ENCODE measurements at regions not wholly inside any gene's neighbourhood (a gene's known extent, or its start where the extent isn't known, plus 50 kb on each side); places are given as distances from the start of the nearest gene placed in this dataset.

- TF ChIP-seq NFIC (IDR thresholded peaks at IDR 0.05) (no peak), TCF12 (IDR thresholded peaks at IDR 0.05; ENCODE audit: low read depth) (no peak), USF1 (IDR thresholded peaks at IDR 0.05) (no peak), FOXM1 (IDR thresholded peaks at IDR 0.05; ENCODE audit: borderline replicate concordance, low read depth) (no peak), RAD21 (IDR thresholded peaks at IDR 0.05; ENCODE audit: low read depth) (no peak), CEBPB (IDR thresholded peaks at IDR 0.05) (no peak), MAX (IDR thresholded peaks at IDR 0.05) (no peak), YY1 (IDR thresholded peaks at IDR 0.05; ENCODE audit: low read depth) (no peak), EGR1 (IDR thresholded peaks at IDR 0.05) (no peak), TAF1 (IDR thresholded peaks at IDR 0.05; ENCODE audit: low read depth) (no peak), TEAD4 (IDR thresholded peaks at IDR 0.05) (no peak), REST (IDR thresholded peaks at IDR 0.05; ENCODE audit: low read depth) (no peak), ZBTB7A (IDR thresholded peaks at IDR 0.05; ENCODE audit: low read depth) (no peak), EP300 (IDR thresholded peaks at IDR 0.05; ENCODE audit: borderline replicate concordance) (no peak), CREB1 (IDR thresholded peaks at IDR 0.05; ENCODE audit: low read depth) (no peak)
Observed at GRCh38 chr12:72974954-72975555, 702.9 kb downstream of the TRHDE start.

- no peak for TF ChIP-seq CREB1 (IDR thresholded peaks at IDR 0.05; ENCODE audit: low read depth)
- TF ChIP-seq EP300 (IDR thresholded peaks at IDR 0.05; ENCODE audit: borderline replicate concordance), result no peak
- no peak for TF ChIP-seq FOXM1 (IDR thresholded peaks at IDR 0.05; ENCODE audit: borderline replicate concordance, low read depth)
- TF ChIP-seq REST (IDR thresholded peaks at IDR 0.05; ENCODE audit: low read depth), result no peak
- no peak for TF ChIP-seq MAX (IDR thresholded peaks at IDR 0.05)
- TF ChIP-seq ZBTB7A (IDR thresholded peaks at IDR 0.05; ENCODE audit: low read depth), result no peak
- TF ChIP-seq YY1 (IDR thresholded peaks at IDR 0.05; ENCODE audit: low read depth), result no peak
- no peak for TF ChIP-seq EGR1 (IDR thresholded peaks at IDR 0.05)
- TF ChIP-seq NFIC (IDR thresholded peaks at IDR 0.05), result no peak
- TF ChIP-seq RAD21 (IDR thresholded peaks at IDR 0.05; ENCODE audit: low read depth), result no peak
- TF ChIP-seq TCF12 (IDR thresholded peaks at IDR 0.05; ENCODE audit: low read depth), result no peak
- TF ChIP-seq CEBPB (IDR thresholded peaks at IDR 0.05), result no peak
- TF ChIP-seq TAF1 (IDR thresholded peaks at IDR 0.05; ENCODE audit: low read depth), result no peak
Observed at GRCh38 chr12:72978999-72979398, 706.8 kb downstream of the TRHDE start.

- TF ChIP-seq FOXM1 (IDR thresholded peaks at IDR 0.05; ENCODE audit: borderline replicate concordance, low read depth) (no peak), TAF1 (IDR thresholded peaks at IDR 0.05; ENCODE audit: low read depth) (no peak), CEBPB (IDR thresholded peaks at IDR 0.05) (no peak), TEAD4 (IDR thresholded peaks at IDR 0.05) (no peak), EGR1 (IDR thresholded peaks at IDR 0.05) (no peak), MAX (IDR thresholded peaks at IDR 0.05) (no peak)
Observed at GRCh38 chr12:72982356-72982755, 710.2 kb downstream of the TRHDE start.

GRCh38 chr12:72986963-72987362 is 714.8 kb downstream of the TRHDE start:
- no peak for TF ChIP-seq FOXM1 (IDR thresholded peaks at IDR 0.05; ENCODE audit: borderline replicate concordance, low read depth)
- no peak for TF ChIP-seq ZBTB7A (IDR thresholded peaks at IDR 0.05; ENCODE audit: low read depth)
- no peak for TF ChIP-seq CEBPB (IDR thresholded peaks at IDR 0.05)
- TF ChIP-seq CREB1 (IDR thresholded peaks at IDR 0.05; ENCODE audit: low read depth), result no peak
- TF ChIP-seq REST (IDR thresholded peaks at IDR 0.05; ENCODE audit: low read depth), result no peak
- no peak for TF ChIP-seq EP300 (IDR thresholded peaks at IDR 0.05; ENCODE audit: borderline replicate concordance)
- no peak for TF ChIP-seq MAX (IDR thresholded peaks at IDR 0.05)
- no peak for TF ChIP-seq TEAD4 (IDR thresholded peaks at IDR 0.05)
- TF ChIP-seq YY1 (IDR thresholded peaks at IDR 0.05; ENCODE audit: low read depth), result no peak
- TF ChIP-seq TCF12 (IDR thresholded peaks at IDR 0.05; ENCODE audit: low read depth), result no peak
- TF ChIP-seq USF1 (IDR thresholded peaks at IDR 0.05), result no peak
- TF ChIP-seq TAF1 (IDR thresholded peaks at IDR 0.05; ENCODE audit: low read depth), result no peak
- TF ChIP-seq EGR1 (IDR thresholded peaks at IDR 0.05), result no peak
- TF ChIP-seq NFIC (IDR thresholded peaks at IDR 0.05), result no peak
- TF ChIP-seq RAD21 (IDR thresholded peaks at IDR 0.05; ENCODE audit: low read depth), result no peak

All from Ishikawa (cell line).